Hepatocyte (in vitro differentiated cells): ENCODE measurements at regions not wholly inside any gene's neighbourhood (a gene's known extent, or its start where the extent isn't known, plus 50 kb on each side); places are given as distances from the start of the nearest gene placed in this dataset.

Experiments
- DNase-seq: peaks from one replicate; pipeline ENCODE4 v3.0.0-alpha.2; 2016; ENCODE audit warnings: low spot score
- H2AFZ ChIP-seq: fragments of 200-600 bp; sonication (generic); 2 replicates; pipeline ENCODE4 v1.6.0; 2016; ENCODE audit warnings: antibody characterized with exemption, mild to moderate bottlenecking
- H3K27ac ChIP-seq: fragments of 200-600 bp; sonication (generic); 2 replicates; pipeline ENCODE4 v1.5.1; 2016; ENCODE audit warnings: mild to moderate bottlenecking
- H3K27me3 ChIP-seq: fragments of 200-600 bp; sonication (generic); 2 replicates; pipeline ENCODE4 v1.6.1; 2016
- H3K36me3 ChIP-seq: fragments of 200-600 bp; sonication (generic); replicated peaks from 2 replicates; pipeline ENCODE4 v1.5.1; 2016; ENCODE audit warnings: low read depth; ENCODE audit not compliant: insufficient read depth
- H3K4me1 ChIP-seq: fragments of 200-600 bp; sonication (generic); 2 replicates; pipeline ENCODE4 v1.5.1; 2016; ENCODE audit warnings: mild to moderate bottlenecking, moderate library complexity; ENCODE audit not compliant: insufficient read depth
- H3K4me2 ChIP-seq: fragments of 200-600 bp; sonication (generic); 2 replicates; pipeline ENCODE4 v1.6.0; 2016
- H3K4me3 ChIP-seq: fragments of 200-600 bp; sonication (generic); 2 replicates; pipeline ENCODE4 v1.5.1; 2016; ENCODE audit warnings: mild to moderate bottlenecking
- H3K79me2 ChIP-seq: fragments of 200-600 bp; sonication (generic); 2 replicates; pipeline ENCODE4 v1.6.0; 2017; ENCODE audit warnings: mild to moderate bottlenecking
- H3K9me2 ChIP-seq: fragments of 200-600 bp; sonication (generic); replicated peaks from 2 replicates; pipeline ENCODE4 v1.6.0; 2017; ENCODE audit warnings: mild to moderate bottlenecking; ENCODE audit not compliant: insufficient read depth
- H3K9me3 ChIP-seq: fragments of 200-600 bp; sonication (generic); 2 replicates; pipeline ENCODE4 v1.5.1; 2016; ENCODE audit warnings: low read depth, mild to moderate bottlenecking
- H4K20me1 ChIP-seq: fragments of 200-600 bp; sonication (generic); 2 replicates; pipeline ENCODE4 v1.6.0; 2016; ENCODE audit warnings: mild to moderate bottlenecking; ENCODE audit not compliant: insufficient read depth, poor library complexity, severe bottlenecking
- CTCF ChIP-seq: fragments of 200-600 bp; sonication (generic); IDR thresholded peaks from 2 replicates; pipeline ENCODE4 v1.5.1; 2016; ENCODE audit warnings: antibody characterized with exemption, mild to moderate bottlenecking; ENCODE audit not compliant: poor library complexity
- EZH2 ChIP-seq: fragments of 200-600 bp; sonication (generic); IDR thresholded peaks from 2 replicates; pipeline ENCODE4 v1.6.1; 2016; ENCODE audit warnings: antibody characterized with exemption, mild to moderate bottlenecking, borderline replicate concordance
- EZH2phosphoT487 ChIP-seq: fragments of 200-600 bp; sonication (generic); IDR thresholded peaks from one replicate; pipeline ENCODE4 v1.6.1; 2018; ENCODE audit warnings: antibody characterized with exemption, mild to moderate bottlenecking, low read depth, moderate library complexity; ENCODE audit not compliant: unreplicated experiment, severe bottlenecking
- WGBS: methylation state at CpG from one replicate; pipeline ENCODE4 v1.1.6; 2016; ENCODE audit warnings: low lambda C conversion rate; ENCODE audit errors: missing lambda C conversion rate; 5-methylcytosine and 5-hydroxymethylcytosine counted together

DNA sequence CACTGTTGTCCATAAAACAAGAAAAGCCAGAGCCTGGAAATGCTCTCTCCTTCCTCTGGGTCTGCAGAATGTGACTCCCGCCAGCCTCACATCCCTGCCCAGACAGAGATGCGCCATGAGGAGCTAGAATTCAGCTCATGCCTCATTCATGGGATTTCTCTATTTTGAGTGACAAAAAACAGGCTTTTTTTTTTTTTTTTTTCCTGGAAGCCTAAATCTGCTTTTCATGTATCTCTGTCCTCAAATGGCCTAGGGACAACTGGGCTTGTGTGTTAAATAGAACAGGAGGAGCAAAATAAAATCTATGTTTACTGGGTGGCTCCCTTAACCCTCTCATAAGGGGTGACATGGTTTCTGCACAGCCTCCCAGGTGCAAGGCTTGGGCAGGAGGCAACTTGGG, 679.7 kb upstream of the AUTS2 start:
- no peaks in the 10 kb centered on the region for H3K9me3 ChIP-seq
- WGBS, result 97% methylated on average over 2 of the region's 2 CpGs

GRCh38 chr7:68922850-68923249, 675.4 kb upstream of the AUTS2 start:
- Histone ChIP-seq H3K4me2 (no peak overlapping the region), H3K36me3 (no peaks in the 10 kb centered on the region), H4K20me1 (no peaks in the 10 kb centered on the region), H2AFZ (no peak overlapping the region), H3K4me1 (no peaks in the 10 kb centered on the region), H3K9me3 (no peaks in the 10 kb centered on the region), H3K4me3 (no peak overlapping the region), H3K9me2 (no peaks in the 10 kb centered on the region), H3K27ac (no peak overlapping the region), H3K79me2 (no peaks in the 10 kb centered on the region), H3K27me3 (no peaks in the 10 kb centered on the region)
- DNase-seq, result no peak
- TF ChIP-seq EZH2phosphoT487 (no peak), CTCF (no peak), EZH2 (no peak)
- 78% methylated on average over 8 of the region's 8 CpGs for WGBS

More for the DNA sequence above, 679.7 kb upstream of the AUTS2 start:
- H4K20me1 ChIP-seq, result no peaks in the 10 kb centered on the region
- no peaks in the 10 kb centered on the region for H3K36me3 ChIP-seq
- no peaks in the 10 kb centered on the region for H3K9me2 ChIP-seq
- no peaks in the 10 kb centered on the region for H3K79me2 ChIP-seq
- H3K4me1 ChIP-seq, result no peaks in the 10 kb centered on the region
- no peak overlapping the region for H3K27ac ChIP-seq
- TF ChIP-seq EZH2phosphoT487 (no peak), CTCF (no peak), EZH2 (no peak)
- no peaks in the 10 kb centered on the region for H3K27me3 ChIP-seq
- no peak overlapping the region for H2AFZ ChIP-seq
- H3K4me3 ChIP-seq, result no peak overlapping the region
- DNase-seq, result no peak
- no peak overlapping the region for H3K4me2 ChIP-seq

GRCh38 chr7:68925241-68925640, 673.0 kb upstream of the AUTS2 start:
- Histone ChIP-seq H3K4me2 (no peak overlapping the region), H3K4me3 (no peak overlapping the region), H3K4me1 (no peaks in the 10 kb centered on the region), H3K9me2 (no peaks in the 10 kb centered on the region), H2AFZ (no peak overlapping the region), H3K27me3 (no peaks in the 10 kb centered on the region), H4K20me1 (no peaks in the 10 kb centered on the region), H3K27ac (no peak overlapping the region), H3K79me2 (no peaks in the 10 kb centered on the region), H3K9me3 (no peaks in the 10 kb centered on the region), H3K36me3 (no peaks in the 10 kb centered on the region)
- DNase-seq, result no peak
- WGBS, result 92% methylated on average over 6 of the region's 6 CpGs
- TF ChIP-seq EZH2 (no peak), EZH2phosphoT487 (no peak), CTCF (no peak)

- Histone ChIP-seq H3K27ac (no peak overlapping the region), H3K27me3 (no peaks in the 10 kb centered on the region), H3K36me3 (no peaks in the 10 kb centered on the region), H3K4me3 (no peak overlapping the region), H4K20me1 (no peaks in the 10 kb centered on the region), H3K9me3 (no peaks in the 10 kb centered on the region), H3K9me2 (no peaks in the 10 kb centered on the region), H3K4me2 (no peak overlapping the region), H2AFZ (no peak overlapping the region), H3K4me1 (no peaks in the 10 kb centered on the region), H3K79me2 (no peaks in the 10 kb centered on the region)
- WGBS, result 77% methylated on average over 6 of the region's 6 CpGs
- no peak for TF ChIP-seq CTCF
- no peak for TF ChIP-seq EZH2phosphoT487
- TF ChIP-seq EZH2, result no peak
- DNase-seq, result peak; percentile 8
These were observed 668.5 kb upstream of the AUTS2 start for GRCh38 chr7:68929781-68930261.
